ENCODE measurements at regions not wholly inside any gene's neighbourhood (a gene's known extent, or its start where the extent isn't known, plus 50 kb on each side); places are given as distances from the start of the nearest gene placed in this dataset.

GRCh38 chr9:25556540-25556939 is 121.7 kb downstream of the TUSC1 start:
- TF ChIP-seq EZH2 (IDR thresholded peaks at IDR 0.05; ENCODE audit: low read length, unreplicated experiment) (no peak), EZH2phosphoT487 (IDR thresholded peaks at IDR 0.05; ENCODE audit: borderline replicate concordance, low read length) (no peak)

All from PC-3 (cell line).